NB4 (cell line): ENCODE measurements at regions not wholly inside any gene's neighbourhood (a gene's known extent, or its start where the extent isn't known, plus 50 kb on each side); places are given as distances from the start of the nearest gene placed in this dataset.

Experiments used
- DNase-seq: peaks from one replicate; pipeline ENCODE4 v3.0.0; 2010; ENCODE audit warnings: low read depth
- H3K4me3 ChIP-seq: one replicate; pipeline ENCODE4 v1.5.1; 2011; ENCODE audit warnings: mild to moderate bottlenecking, low read depth, low read length, moderate library complexity
- MYC ChIP-seq: IDR thresholded peaks from 2 replicates; pipeline ENCODE4 v1.6.1; 2011; ENCODE audit warnings: low read depth, low read length
- POLR2A ChIP-seq: IDR thresholded peaks from 2 replicates; pipeline ENCODE4 v1.6.1; 2011; ENCODE audit warnings: mild to moderate bottlenecking; ENCODE audit not compliant: insufficient read length; ENCODE audit errors: extremely low read depth
- TF ChIP-seq, protein P1 (sequence below): IDR thresholded peaks from one replicate; pipeline ENCODE4 v1.5.1; 2012; ENCODE audit warnings: low read depth, low read length
- TF ChIP-seq, protein P2 (sequence below): IDR thresholded peaks from 2 replicates; pipeline ENCODE4 v1.6.1; 2011; ENCODE audit warnings: low read depth, low read length

DNA sequence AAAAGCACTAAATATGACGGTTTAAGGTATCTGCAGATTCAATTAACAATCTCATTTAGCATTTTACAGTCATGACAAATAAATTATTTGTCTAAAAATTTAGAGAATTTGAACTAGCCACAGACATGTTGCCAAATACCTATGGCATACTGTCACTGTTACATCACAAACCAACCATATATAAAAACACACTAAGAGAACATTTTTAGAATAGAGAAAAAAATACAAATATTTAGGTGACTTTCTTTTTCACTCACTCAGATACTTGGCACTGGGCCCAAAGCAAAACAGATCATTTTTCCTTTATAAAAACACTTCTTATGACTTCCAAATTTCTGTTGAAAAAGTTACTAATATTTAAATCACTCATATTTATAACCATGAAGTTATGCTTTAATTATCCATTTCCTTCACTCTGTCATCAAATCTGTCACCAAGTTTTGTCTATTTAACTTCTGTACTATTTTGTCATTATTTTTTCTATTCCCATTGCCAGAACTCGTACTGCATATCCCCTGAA, 644.7 kb downstream of the OTOL1 start:
- DNase-seq: no peak
- H3K4me3 ChIP-seq: no peak overlapping the region
- TF ChIP-seq POLR2A: no peak
- TF ChIP-seq, protein P1, sequence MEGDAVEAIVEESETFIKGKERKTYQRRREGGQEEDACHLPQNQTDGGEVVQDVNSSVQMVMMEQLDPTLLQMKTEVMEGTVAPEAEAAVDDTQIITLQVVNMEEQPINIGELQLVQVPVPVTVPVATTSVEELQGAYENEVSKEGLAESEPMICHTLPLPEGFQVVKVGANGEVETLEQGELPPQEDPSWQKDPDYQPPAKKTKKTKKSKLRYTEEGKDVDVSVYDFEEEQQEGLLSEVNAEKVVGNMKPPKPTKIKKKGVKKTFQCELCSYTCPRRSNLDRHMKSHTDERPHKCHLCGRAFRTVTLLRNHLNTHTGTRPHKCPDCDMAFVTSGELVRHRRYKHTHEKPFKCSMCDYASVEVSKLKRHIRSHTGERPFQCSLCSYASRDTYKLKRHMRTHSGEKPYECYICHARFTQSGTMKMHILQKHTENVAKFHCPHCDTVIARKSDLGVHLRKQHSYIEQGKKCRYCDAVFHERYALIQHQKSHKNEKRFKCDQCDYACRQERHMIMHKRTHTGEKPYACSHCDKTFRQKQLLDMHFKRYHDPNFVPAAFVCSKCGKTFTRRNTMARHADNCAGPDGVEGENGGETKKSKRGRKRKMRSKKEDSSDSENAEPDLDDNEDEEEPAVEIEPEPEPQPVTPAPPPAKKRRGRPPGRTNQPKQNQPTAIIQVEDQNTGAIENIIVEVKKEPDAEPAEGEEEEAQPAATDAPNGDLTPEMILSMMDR: no peak
- TF ChIP-seq, protein P2, sequence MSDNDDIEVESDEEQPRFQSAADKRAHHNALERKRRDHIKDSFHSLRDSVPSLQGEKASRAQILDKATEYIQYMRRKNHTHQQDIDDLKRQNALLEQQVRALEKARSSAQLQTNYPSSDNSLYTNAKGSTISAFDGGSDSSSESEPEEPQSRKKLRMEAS: no peak
- no peak for TF ChIP-seq MYC

DNA sequence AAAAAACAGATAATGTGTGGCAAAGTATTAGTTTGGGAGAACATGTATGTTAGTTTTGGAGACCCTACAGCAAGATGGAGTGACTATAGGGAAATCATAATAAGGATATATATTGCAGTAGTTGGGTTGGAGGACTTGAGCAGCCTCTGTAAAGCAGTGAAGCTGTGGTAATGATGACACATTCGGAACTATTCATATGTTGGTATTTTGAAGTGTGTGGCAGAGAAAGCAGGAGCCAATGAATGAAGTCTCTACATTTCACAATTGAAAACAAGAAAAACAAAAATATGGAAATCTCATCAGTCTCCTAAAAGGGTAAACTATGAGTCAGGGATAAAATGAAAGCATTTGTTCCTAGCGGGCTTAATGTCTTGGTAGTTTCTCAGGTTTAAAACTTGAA, 645.9 kb downstream of the OTOL1 start:
- TF ChIP-seq, protein P2: no peak
- TF ChIP-seq POLR2A (no peak), MYC (no peak)
- TF ChIP-seq, protein P1: no peak
- no peak for DNase-seq
- H3K4me3 ChIP-seq: no peak overlapping the region

DNA sequence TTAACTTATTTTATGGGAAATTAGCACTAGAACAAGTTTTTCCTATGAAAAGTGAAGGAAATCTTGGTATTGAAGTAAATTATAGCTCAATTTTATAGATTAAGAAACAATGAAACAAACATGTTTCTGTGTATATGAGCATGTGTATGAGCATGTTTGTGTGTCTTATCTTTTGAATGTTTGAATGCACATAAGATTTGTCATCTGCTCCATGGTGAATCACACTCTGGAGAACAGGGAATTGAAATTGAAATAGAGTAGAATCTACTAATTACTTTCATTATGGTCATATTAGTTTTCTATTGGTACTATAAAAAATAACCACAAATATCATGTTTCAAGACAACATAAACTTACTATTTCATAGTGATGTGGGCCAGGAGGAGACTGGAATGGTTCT, 646.6 kb downstream of the OTOL1 start:
- DNase-seq: no peak
- TF ChIP-seq, protein P2: no peak
- TF ChIP-seq POLR2A: no peak
- TF ChIP-seq, protein P1: no peak
- TF ChIP-seq MYC: no peak
- H3K4me3 ChIP-seq: no peak overlapping the region

DNA sequence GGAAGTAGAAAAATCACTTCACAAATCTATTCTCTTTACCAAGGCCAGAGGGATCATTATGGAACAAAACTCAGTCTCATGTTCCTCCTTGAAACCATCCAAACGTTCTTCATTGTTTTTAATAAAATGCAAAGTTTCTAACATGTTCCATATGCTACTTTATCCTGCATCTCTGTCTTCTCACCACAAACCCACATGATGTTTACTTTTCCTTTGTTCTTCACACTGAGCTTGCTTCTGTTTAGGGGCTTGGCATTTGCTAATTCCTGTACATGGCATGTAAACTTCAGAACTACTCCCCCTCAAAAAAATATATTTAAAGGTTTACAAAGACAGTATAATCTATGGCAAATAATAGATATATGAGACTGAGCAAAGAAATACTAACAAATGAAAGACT, 651.4 kb downstream of the OTOL1 start:
- H3K4me3 ChIP-seq: no peak overlapping the region
- TF ChIP-seq, protein P1: no peak
- TF ChIP-seq POLR2A (no peak), MYC (no peak)
- TF ChIP-seq, protein P2: no peak

DNA sequence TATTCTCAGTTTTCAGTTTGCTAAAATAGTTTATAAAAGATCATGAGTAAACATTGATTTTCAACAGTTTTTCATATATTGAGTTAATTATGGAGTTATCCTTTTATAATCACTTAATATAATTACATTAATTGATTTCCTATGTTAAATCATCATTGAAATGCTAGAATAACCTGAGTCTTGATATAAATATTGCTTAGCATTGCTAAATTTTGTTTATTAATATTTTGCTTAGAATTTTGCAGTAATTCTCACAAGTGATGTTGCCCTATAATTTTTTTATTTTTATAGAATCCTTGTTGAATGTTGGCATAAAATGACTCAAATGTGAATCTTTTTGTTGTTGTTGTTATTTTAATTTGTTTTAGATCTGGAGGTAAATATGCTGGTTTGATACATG, 654.2 kb downstream of the OTOL1 start:
- no peak for DNase-seq
- no peak overlapping the region for H3K4me3 ChIP-seq
- TF ChIP-seq MYC (no peak), POLR2A (no peak)
- TF ChIP-seq, protein P1: no peak
- TF ChIP-seq, protein P2: no peak

More for the DNA sequence above, 651.4 kb downstream of the OTOL1 start:
- DNase-seq: no peak

DNA sequence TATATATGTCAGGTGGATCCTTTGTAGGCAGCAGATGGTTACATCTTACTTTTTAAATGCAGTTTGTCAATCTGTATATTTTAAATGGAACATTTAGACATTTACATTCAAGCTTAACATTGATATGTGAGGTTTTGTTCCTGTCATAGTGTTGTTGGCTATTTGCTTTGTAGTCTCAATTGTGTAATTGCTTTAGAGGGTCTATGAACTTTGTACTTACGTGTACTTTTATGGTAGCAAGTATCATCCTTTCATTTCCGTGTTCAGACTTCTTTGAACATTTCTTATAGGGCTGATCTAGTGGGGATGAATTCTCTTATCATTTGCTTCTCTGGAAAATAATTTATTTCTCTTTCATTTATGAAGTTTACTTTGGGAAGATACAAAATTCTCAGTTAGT, 656.0 kb downstream of the OTOL1 start:
- DNase-seq: no peak
- H3K4me3 ChIP-seq: no peak overlapping the region
- no peak for TF ChIP-seq POLR2A
- TF ChIP-seq, protein P2: no peak
- TF ChIP-seq, protein P1: no peak
- no peak for TF ChIP-seq MYC
